ENCODE measurements at regions not wholly inside any gene's neighbourhood (a gene's known extent, or its start where the extent isn't known, plus 50 kb on each side); places are given as distances from the start of the nearest gene placed in this dataset.

- no peak for TF ChIP-seq CTCF (IDR thresholded peaks at IDR 0.05)
- TF ChIP-seq POLR2A (IDR thresholded peaks at IDR 0.05), result no peak
- TF ChIP-seq POLR2AphosphoS5 (IDR thresholded peaks at IDR 0.05), result no peak
Observed at GRCh38 chr5:100667161-100667630, 132.0 kb downstream of the FAM174A start.

Data from prostate gland (tissue), 2 donors.